GM21825 (cell line): ENCODE measurements at regions not wholly inside any gene's neighbourhood (a gene's known extent, or its start where the extent isn't known, plus 50 kb on each side); places are given as distances from the start of the nearest gene placed in this dataset.
"Not testable (repeated sequence)": the region's sequence is repeated elsewhere in the genome, so short reads cannot be mapped to it uniquely, and the experiment has no call there.

Experiments used
- ATAC-seq: cut with Tn5 transposase; IDR thresholded peaks from one replicate; pipeline ENCODE4 v1.9.1; 2021; ENCODE audit warnings: mild to moderate bottlenecking, moderate library complexity; ENCODE audit not compliant: unreplicated experiment

DNA sequence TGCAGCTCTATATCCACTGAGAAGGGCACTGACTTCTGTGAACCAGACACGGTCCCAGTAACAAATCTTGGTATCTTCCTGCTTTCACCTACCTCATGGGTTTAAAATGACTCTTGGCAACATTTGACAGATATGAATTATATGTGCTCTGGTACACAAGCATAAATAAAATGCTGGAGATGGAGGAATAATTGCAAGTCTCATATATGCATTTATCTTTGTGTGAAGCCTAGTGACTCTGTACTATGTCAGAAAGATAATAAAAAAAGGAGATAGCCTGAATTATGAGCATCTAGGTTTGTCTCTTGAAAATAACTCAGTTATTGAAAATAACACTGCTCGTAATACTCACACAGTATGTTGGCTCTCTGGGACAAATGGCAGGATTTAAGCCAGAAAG lies 167.1 kb upstream of the CRBN start:
- ATAC-seq, result no peak

DNA sequence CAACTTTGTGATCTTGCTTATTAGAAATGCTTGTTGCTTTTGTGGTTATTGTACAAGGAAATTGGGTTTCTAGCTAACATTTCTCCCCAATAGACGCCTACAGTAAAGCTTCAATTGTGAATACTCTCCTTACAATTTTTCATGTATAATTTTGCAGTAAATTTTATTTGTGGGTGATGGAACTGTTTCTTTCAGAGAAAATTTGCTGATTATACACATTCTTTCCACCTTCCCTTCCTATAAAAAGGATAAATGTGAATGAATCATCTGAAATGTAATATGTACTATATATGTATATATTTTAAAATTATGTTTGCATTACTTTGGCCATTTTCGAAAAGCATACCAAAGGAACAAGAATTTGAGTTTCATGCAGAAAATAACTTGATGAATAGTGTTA lies 162.7 kb upstream of the CRBN start:
- ATAC-seq, result no peak

DNA sequence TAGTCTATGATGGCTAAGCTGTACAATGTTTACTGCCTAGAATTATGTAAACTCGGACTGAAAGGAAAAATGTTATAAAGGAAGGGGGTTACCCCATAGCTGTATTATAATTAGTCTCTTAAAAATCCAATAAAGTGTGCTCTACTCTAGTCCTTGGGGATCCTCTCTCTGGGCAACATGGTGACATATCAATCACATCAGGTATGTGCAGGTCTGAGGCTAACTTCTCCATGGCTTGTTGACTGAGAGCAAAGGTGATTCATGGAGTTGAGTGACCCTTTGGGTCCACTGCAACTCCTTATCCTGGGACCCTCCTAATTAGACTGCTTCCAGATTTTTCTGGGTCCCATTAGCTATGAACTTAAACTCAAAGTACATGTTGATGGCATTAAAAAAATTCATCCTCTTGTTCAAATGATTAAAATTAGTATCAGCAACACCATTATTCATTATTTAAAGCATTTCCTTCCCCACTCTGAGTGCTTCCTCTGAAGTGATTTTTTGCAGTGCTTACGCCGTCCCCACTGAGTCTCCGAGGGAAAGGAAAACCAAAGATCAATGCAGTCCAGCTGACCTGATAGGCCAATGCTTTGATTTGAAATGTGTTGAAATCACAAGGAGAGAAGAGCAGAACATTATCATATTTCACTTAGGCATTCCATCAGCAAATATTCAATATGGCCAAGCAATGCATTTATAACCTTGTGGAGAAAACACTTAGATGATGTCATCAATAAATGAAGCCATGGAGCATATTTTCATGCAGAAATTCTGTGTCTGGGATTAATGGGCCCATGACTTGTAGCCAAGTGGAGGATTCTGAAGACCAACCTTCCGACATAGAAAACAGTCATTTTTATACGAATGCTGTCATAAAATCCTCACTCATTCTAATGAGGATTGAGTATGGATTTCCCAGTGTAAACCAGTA lies 161.7 kb upstream of the CRBN start:
- no peak for ATAC-seq

DNA sequence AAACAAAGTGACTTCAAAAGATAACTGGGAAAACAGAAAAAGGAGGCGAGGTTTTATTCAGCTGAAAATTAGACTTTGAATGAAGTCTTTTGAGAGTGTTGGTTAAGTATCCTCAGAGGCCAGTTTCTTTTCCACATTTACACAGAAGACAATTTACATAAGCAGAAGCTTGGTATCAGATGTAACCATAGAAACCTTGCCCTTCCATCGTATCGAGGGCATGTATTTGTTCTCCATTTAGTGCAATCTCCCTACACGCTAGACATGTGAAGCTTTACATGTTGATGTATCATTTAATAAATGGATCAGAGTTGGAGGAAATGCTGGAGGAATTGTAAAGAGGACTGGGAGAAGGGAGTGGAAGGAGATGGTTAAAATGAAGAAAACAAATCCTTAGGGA lies 161.0 kb upstream of the CRBN start:
- no peak for ATAC-seq

DNA sequence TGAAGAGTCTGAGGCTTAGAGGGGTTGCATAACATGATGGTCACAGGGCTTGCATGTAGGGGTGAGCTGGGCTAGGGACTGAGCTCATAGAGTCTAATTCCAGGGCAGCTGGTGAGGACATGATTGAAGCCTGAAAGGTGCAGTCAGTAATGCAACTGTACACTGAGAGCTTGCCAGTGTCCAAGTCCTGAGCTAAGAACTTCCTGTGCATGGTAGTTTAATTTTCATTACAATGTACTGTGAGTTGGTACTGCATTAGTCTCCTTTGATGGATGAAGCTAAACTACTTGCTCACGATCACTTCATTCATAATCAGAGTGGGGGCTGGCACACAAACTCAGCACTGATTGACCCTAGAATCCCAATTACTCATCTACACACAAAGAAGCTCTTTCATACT lies 156.4 kb upstream of the CRBN start:
- ATAC-seq, result no peak

GRCh38 chr3:3334491-3334890 lies 155.0 kb upstream of the CRBN start:
- no peak for ATAC-seq

DNA sequence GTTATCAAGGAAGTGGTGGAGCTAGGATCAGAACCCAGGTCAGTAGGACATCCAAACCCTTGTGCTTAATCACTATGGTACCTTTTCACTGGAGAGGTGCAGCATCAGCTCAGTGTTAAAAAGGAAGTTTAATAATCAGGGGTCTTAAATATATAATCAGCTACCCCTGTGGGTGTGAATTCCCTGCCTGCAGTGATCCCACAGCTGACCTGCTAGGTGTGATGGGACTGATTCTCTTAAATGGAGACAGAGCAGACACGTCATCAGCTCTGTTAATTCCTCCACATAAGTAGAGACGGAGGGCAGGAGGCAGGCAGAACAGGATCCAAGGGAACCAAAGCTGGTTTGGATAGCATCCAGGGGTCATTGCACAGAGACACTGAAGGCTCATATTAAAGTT lies 154.1 kb upstream of the CRBN start:
- no peak for ATAC-seq

- no peak for ATAC-seq
These were observed 137.0 kb upstream of the CRBN start for GRCh38 chr3:3316521-3316920.

- no peak for ATAC-seq
These were observed 136.4 kb upstream of the CRBN start for GRCh38 chr3:3315846-3316245.

- ATAC-seq, result no peak
These were observed 130.4 kb upstream of the CRBN start for GRCh38 chr3:3309887-3310286.

- ATAC-seq, result no peak
These were observed 129.3 kb upstream of the CRBN start for GRCh38 chr3:3308809-3309208.

GRCh38 chr3:3307491-3307890 lies 128.0 kb upstream of the CRBN start:
- no peak for ATAC-seq

DNA sequence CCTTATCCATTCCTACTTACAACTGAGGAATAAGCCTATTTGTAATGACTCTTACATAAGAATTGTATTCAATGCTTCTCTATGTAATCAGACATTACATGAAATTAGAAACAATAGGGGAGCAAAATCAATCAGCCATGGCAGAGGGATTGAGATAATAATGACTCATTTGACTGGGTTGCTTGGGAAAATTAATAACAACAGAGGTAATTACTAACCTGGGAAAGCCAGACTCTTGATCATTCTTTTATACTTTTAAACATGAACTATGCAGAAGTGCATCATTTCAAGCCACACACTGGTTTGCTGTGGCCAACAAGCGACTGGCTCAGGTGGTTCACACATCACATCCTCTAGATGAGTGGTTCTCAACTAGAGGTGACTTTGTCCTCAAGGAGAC lies 126.3 kb upstream of the CRBN start:
- no peak for ATAC-seq

- no peak for ATAC-seq
These were observed 125.6 kb upstream of the CRBN start for GRCh38 chr3:3305084-3305483.

GRCh38 chr3:3303636-3304035 lies 124.1 kb upstream of the CRBN start:
- no peak for ATAC-seq

DNA sequence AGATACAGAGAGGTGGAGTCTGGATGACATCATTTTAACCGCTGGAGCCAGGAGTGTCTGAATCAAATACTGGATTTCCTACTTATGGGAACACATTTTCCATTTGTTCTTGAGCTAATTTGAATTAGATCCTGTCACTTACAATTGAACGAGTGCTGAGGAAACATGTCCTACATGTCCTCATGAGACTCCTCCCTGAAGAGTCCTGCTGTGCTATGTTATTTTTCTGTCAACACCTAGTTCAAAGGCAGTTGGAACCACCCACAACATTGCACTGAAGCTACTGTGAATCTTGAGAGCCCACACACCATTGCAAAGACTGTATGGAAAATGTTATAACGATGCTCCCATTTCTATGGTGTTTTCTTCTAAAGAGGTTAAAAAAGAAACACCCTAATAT lies 123.5 kb upstream of the CRBN start:
- no peak for ATAC-seq

DNA sequence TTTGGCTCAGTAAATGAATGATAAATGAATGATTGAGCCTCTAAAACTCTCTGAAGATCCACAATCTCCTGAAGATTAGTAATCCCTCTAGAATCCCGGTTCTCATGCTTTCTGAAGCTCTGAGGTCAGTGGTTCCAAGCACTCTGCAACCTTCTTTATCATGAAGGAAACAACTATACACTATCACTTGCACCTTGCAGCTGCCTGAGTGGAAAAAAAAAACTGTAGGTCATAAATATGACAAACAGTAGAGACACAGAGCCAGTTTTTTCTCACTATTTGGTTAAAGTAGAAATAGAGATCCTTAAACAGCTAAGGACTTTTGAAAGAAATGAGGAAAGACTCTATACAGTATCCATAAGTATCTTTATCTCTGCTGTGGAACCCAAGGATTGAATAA lies 122.0 kb upstream of the CRBN start:
- no peak for ATAC-seq

DNA sequence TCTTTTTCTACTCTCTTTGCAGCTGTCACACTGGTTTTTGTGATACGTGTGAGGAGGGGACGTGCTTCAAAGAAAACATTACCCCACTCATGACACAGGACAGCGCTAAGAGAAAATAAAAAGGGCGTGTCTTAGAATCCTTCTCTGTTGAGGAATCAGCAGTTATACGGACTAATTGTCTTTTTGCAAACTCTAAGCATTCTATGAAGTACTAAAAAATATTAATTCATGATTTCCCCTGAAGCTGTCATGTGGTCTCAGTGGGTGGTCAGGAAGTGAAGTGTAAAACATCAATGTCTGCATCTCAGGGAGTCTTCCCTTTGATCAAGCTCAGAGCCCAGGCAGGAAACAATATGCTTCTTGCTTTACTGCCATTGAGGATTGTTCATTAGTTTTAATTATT lies 117.5 kb upstream of the CRBN start:
- ATAC-seq, result no peak

DNA sequence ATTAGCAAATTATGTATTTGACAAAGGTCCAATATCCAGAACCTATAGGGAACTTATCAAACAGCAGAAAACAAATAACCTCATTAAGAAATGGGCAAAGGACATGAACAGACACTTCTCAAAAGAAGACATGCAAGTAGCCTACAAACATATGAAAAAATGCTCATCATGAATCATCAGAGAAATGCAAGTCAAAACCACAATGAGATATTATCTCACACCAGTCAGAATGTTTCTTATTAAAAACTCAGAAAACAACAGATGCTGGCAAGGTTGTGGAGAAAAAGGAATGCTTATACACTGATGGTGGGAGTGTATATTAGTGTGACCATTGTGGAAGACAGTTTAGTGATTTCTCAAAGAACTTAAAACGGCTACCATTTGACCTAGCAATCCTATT lies 116.1 kb upstream of the CRBN start:
- no peak for ATAC-seq

DNA sequence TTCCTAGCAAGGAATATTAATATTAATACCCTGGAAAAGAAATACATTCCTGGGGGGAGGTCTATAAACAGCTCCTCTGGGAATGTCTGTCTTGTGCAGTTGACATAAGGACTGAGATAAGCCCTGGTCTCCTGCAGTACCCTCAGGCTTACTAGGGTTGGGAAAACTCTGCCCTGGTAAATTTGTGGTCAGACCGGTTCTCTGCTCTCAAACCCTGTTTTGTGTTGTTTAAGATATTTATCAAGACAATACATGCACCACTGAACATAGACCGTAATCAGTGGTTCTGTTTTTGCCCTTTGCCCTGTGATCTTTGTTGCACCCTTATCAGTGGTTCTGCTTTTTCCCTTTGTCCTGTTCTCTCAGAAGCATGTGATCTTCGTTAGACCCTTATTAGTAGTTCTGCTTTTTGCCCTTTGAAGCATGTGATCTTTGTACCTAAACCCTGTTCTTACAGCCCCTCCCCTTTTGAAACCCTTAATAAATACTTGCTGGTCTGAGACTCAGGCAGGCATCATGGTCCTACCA lies 112.3 kb upstream of the CRBN start:
- not testable (repeated sequence) for ATAC-seq

GRCh38 chr3:3288255-3288654 lies 108.8 kb upstream of the CRBN start:
- no peak for ATAC-seq

DNA sequence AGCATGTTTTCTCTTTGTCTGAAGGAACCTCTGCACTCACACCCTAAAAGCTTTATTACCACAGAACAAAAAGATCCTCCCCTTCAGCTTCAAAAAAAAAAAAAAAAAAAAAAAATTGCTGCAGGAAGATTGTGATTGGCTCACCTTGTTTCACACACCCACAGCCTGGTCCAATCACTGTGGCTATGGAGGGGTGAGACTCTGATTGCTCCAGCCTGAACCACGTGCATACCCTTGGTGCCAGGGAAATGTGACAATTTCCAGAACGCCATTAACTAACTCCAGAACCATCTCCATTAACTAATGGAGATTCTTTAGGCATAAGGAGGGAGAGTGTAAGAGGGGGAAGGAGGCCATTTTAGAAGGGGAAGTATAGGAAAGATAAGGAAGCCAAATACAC lies 106.5 kb upstream of the CRBN start:
- no peak for ATAC-seq

- ATAC-seq, result peak; percentile 81
These were observed 101.5 kb upstream of the CRBN start for GRCh38 chr3:3281024-3281423.
